GM21526 (cell line): ENCODE measurements at regions not wholly inside any gene's neighbourhood (a gene's known extent, or its start where the extent isn't known, plus 50 kb on each side); places are given as distances from the start of the nearest gene placed in this dataset.
"Not testable (repeated sequence)": the region's sequence is repeated elsewhere in the genome, so short reads cannot be mapped to it uniquely, and the experiment has no call there.

Experiments used
- ATAC-seq: cut with Tn5 transposase; IDR thresholded peaks from one replicate; pipeline ENCODE4 v1.9.1; 2021; ENCODE audit warnings: moderate library complexity; ENCODE audit not compliant: unreplicated experiment, low FRiP score

DNA sequence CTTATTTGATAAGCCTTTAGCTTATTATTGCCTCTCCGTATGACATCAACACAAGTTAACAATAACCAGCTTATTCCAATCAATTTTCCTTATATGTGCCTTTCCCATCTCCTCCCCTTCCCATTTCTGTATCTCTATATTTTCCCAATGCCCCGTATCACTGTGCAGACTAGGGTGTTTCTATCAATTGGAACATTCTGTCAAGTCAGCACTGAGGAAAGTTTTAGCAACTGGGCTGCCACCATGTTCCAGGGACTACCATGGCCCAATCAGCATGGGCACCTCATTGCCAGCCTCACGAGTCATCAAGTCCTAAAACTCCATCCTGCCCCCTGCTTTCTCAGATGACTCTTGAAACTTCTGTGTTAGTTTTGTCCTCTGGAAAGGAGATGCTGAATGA, 973.1 kb upstream of the CNTN5 start:
- ATAC-seq = no peak

- no peak for ATAC-seq
Measured at GRCh38 chr11:98053851-98054250, 966.9 kb upstream of the CNTN5 start.

DNA sequence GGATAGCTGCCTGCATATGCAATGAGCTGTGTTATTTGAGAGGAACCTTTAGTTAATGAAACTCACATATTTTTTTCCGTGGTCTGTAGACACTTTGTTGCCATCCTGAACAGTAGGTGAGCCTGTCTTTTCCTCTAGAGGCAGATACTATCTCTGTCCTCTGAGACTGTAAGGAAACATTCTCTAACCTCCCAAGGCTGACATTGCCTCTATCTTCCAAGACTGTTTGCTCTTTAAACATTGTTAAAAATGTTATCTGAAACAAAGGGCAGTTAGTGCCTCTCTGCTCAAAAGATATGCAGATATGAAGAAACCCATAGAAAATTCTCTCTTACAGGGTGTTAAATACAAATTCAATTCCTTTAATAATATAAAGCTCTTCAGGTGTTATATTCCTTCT, 963.8 kb upstream of the CNTN5 start:
- ATAC-seq = no peak

- ATAC-seq = no peak
Measured at GRCh38 chr11:98059488-98059887, 961.3 kb upstream of the CNTN5 start.

- no peak for ATAC-seq
Measured at GRCh38 chr11:98060759-98061158, 960.0 kb upstream of the CNTN5 start.

DNA sequence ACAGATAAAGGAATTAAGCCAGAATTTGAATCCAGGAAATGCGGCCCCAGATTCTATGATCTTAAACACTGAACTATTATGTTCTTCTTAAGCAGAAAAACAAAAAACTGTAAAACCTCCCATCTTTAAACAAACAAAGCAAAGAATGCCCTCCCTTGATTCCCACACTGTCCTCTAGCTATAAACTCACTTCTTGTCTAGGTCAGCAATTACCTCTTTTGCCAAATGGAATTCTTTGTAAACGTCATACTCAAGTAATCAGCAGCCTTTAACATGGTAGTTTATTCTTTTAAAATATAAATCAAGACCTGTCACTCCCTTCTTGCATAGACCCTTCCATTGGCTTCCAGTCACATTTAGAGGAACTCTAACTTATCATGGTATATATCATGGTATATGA, 958.9 kb upstream of the CNTN5 start:
- no peak for ATAC-seq

- no peak for ATAC-seq
Measured at GRCh38 chr11:98062714-98063113, 958.0 kb upstream of the CNTN5 start.

- ATAC-seq = no peak
Measured at GRCh38 chr11:98068251-98068650, 952.5 kb upstream of the CNTN5 start.

DNA sequence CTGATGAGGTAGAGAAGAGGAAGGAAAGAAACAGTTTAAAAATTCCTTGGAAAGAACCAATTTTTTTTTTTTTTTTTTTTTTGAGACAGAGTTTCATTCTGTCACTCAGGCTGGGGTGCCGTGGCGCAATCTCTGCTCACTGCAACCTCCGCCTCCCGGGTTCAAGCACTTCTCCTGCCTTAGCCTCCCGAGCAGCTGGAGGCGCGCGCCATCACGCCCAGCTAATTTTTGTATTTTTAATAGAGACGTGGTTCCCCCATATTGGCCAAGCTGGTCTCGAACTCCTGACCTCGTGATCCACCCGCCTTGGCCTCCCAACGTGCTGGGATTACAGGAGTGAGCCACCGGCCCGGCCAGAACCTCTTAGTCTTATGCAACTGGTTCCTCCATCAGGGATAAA, 951.6 kb upstream of the CNTN5 start:
- not testable (repeated sequence) for ATAC-seq

- no peak for ATAC-seq
Measured at GRCh38 chr11:98069861-98070260, 950.9 kb upstream of the CNTN5 start.

DNA sequence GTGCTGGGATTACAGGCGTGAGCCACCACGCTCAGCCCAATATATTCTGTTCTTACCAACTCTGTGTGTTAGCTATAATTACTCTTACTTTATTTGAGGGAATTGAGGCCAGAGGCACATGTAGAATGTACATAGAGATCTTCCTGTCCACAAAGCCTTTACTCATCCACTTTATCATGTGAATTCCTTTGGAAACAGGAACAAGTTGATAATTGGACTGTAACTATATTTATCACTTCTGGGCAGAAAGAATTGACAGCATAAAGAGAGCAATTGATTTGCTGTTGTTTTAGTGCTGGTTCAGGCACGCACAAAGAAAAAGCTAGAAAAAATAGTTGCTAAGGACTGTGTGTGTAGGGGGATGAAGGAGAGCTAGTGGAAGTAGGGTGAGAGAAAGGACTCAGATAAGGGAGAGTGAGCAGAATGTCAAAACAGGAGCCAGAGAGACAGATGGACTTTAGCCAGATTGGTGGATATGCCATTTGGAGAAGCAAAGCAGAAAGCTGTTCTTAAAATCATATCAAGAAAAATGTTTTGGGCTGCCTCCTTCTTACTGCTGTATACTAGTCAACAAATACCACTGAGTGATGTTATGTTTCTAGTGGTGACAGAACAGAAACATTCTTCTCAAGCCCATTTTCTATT, 929.8 kb upstream of the CNTN5 start:
- no peak for ATAC-seq

DNA sequence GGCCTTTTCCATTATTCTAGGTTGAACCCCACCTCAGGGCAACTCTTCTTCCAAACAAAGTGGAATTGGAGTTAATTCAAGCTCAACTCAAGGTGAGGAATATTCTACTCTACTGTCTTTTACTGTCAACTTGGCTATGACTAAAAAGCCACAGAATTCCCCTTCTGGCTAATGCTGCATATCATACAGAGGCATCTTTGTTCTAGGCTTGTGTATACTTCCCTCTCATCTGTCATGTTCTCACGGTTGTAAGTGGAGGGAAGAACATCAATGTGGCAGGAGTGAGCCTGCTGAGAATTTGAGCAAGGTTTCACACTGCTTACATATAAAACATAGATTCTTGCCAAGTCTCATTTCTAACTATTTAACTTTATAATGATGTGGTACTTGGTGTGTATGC, 921.4 kb upstream of the CNTN5 start:
- ATAC-seq = no peak

DNA sequence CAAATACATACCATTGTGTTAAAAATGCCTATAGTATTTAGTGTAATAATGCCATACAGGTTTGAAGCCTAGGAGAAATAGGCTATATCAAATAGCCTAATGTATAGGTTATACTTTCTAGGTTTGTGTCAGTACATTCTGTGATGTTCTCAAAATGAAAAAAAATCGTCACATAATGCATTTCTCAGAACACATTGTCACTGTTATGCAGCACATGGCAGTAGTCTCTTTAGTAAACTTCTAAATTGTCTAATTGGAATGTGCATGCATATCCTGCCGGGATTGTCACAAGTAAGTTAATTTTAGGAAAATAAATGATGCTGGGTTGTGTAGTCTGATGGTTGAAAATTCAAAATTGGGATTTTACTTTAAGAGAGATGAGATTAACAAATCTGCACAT, 920.1 kb upstream of the CNTN5 start:
- no peak for ATAC-seq

- ATAC-seq = no peak
Measured at GRCh38 chr11:98101329-98101728, 919.4 kb upstream of the CNTN5 start.

- no peak for ATAC-seq
Measured at GRCh38 chr11:98104249-98104648, 916.5 kb upstream of the CNTN5 start.

DNA sequence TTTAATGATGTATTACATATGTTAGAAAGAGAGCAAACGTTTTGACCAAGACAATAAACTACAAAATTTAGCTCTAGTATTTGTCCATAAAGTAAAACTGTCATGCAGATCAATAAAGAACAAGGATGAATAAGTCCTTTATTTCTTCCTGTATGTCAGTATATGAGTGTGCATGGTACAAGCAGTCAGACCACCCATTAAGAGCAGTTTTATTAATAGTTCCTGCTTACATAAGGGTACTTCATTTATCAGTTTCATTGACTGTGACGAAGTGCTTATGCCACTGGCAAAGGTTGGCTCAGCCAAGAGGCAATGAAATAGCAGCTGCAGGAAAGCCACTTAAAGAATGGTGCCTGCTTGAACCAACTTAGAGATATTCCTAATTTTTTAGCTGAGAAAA, 913.0 kb upstream of the CNTN5 start:
- ATAC-seq = no peak

DNA sequence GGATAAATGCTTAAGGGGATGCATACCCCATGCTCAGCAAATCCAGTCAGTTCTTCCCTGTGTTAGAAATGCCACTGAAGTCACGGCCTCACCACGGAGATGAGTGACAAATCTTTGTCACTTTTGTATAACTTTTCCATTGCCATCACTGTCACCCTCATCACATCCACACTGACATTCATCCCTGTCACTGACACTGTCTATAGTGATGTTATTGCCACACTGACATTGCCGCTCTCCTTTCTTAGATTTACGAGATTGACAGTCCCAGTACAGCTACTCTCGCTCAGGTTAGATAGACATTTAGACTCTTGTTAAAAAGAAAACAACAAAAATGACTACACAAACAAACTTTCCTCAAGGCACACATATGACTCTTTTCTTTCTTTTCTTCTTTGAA, 910.7 kb upstream of the CNTN5 start:
- no peak for ATAC-seq

- ATAC-seq = no peak
Measured at GRCh38 chr11:98115873-98116272, 904.9 kb upstream of the CNTN5 start.

- ATAC-seq = no peak
Measured at GRCh38 chr11:98130117-98130625, 890.6 kb upstream of the CNTN5 start.

DNA sequence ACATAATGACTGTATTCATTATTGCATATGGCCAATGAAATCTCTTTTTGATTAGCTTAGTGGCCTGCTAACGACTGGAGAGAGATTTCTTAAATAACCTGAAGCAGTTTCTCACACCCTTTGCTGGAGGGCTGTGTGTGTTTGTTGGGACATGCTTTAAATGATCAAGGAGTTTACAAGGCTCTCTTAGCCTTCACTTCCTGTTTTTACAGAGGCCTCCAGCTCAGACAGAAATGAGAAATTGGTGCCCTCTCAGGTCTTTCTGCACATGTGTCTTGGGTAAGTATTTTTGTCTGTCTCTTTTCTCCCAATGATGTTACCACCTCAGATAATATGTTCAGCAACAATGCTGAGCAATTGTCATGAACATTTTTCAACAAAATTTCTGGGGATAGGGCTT, 884.4 kb upstream of the CNTN5 start:
- ATAC-seq = no peak

- no peak for ATAC-seq
Measured at GRCh38 chr11:98137437-98137836, 883.3 kb upstream of the CNTN5 start.

GRCh38 chr11:98143661-98144060, 877.1 kb upstream of the CNTN5 start:
- ATAC-seq = no peak

- ATAC-seq = no peak
Measured at GRCh38 chr11:98153752-98154151, 867.0 kb upstream of the CNTN5 start.
